PC-3 (cell line): ENCODE measurements at regions not wholly inside any gene's neighbourhood (a gene's known extent, or its start where the extent isn't known, plus 50 kb on each side); places are given as distances from the start of the nearest gene placed in this dataset.

Experiments
- CTCF ChIP-seq: fragments of 300-600 bp; sonication (generic); conservative IDR thresholded peaks from 2 replicates; pipeline ENCODE4 v1.5.1; 2017; ENCODE audit warnings: antibody characterized with exemption, low read depth, mild to moderate bottlenecking, low read length
- EZH2 ChIP-seq: fragments of 300-600 bp; sonication (generic); IDR thresholded peaks from one replicate; pipeline ENCODE4 v1.6.1; 2017; ENCODE audit warnings: antibody characterized with exemption, mild to moderate bottlenecking, low read length; ENCODE audit not compliant: unreplicated experiment
- EZH2phosphoT487 ChIP-seq: fragments of 300-600 bp; sonication (generic); IDR thresholded peaks from 2 replicates; pipeline ENCODE4 v1.6.1; 2018; ENCODE audit warnings: mild to moderate bottlenecking, antibody characterized with exemption, low read length, borderline replicate concordance

GRCh38 chr15:96870580-96870979 is 540.1 kb downstream of the NR2F2 start:
- no peak for TF ChIP-seq CTCF
- TF ChIP-seq EZH2 = no peak
- TF ChIP-seq EZH2phosphoT487 = no peak
